GM18499 (cell line): ENCODE measurements at regions not wholly inside any gene's neighbourhood (a gene's known extent, or its start where the extent isn't known, plus 50 kb on each side); places are given as distances from the start of the nearest gene placed in this dataset.
"Not testable (repeated sequence)": the region's sequence is repeated elsewhere in the genome, so short reads cannot be mapped to it uniquely, and the experiment has no call there.

ENCODE experiments used
- ATAC-seq: cut with Tn5 transposase; IDR thresholded peaks from one replicate; pipeline ENCODE4 v1.9.1; 2021; ENCODE audit warnings: moderate number of reproducible peaks; ENCODE audit not compliant: insufficient read depth, unreplicated experiment

DNA sequence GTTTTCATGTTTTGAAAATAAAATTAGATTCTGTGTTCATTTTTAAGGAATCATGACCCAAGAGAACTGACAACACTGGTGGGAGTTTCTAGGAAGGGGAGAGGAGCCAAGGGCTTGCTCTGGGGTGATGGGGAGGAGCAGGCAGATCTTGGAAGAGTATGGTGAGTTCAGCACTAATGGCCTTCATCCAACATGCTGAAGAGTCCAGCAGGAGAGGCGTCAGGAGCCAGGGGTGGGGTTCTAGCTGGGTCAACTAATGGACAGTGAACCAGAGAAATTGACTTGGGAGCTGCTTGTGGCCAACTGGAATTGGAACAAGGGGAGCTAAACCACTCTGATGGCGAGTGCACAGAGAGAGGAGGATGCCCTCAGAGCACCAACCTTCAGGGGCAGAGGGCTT is 107.1 kb downstream of the MRPL14 start:
- ATAC-seq = no peak

GRCh38 chr6:44017307-44017706 is 109.9 kb downstream of the MRPL14 start:
- ATAC-seq = not testable (repeated sequence)

DNA sequence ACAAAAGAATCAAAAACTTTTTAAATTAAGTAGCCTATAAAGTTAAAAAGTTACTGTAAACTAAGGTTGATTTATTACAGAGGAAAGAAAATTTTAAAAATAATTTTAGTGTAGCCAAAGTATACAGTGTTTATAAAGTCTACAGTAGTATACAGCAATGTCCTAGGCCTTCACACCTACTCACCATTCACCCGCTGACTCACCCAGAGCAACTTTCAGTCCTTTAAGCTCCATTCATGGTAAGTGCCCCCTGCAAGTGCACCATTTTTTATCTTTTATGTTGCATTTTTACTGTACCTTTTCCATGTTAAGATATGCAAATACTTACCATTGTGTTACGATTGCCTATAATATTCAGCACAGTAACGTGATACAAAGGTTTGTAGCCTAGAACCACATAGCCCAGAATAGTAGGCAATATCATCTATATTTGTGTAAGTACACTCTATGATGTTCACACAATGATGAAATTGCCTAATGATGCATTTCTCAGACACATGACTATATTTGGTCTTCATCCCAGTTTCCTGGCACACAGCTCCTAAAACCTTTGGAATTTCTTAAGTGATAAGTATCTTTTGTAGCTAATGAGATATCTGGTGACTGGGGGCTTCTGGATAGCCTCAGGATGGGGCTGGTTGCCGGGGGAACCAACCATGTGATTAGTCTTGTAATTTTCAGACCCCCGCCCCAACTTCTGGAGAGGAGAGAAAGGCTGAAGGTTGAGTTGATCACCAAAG is 111.0 kb downstream of the MRPL14 start:
- no peak for ATAC-seq

DNA sequence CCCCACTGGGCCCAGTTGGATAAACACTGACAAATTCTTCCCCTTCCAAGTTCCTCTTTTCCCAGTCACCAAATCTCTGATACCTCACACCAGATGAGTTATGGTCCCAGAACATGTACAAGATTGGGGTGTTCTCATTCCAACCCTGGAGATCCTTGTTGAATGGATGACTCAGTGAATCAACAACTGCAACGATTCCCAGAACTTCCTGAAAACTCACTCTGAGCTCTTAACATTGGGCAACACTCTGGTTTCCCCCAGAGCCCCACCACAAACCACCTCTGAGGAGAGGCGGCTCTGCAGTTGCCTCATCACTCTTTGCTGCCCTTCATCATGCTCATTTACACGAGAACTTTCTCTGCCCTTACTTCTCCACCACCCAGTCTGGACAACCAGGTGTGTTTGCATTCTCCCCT is 115.2 kb downstream of the MRPL14 start:
- no peak for ATAC-seq

DNA sequence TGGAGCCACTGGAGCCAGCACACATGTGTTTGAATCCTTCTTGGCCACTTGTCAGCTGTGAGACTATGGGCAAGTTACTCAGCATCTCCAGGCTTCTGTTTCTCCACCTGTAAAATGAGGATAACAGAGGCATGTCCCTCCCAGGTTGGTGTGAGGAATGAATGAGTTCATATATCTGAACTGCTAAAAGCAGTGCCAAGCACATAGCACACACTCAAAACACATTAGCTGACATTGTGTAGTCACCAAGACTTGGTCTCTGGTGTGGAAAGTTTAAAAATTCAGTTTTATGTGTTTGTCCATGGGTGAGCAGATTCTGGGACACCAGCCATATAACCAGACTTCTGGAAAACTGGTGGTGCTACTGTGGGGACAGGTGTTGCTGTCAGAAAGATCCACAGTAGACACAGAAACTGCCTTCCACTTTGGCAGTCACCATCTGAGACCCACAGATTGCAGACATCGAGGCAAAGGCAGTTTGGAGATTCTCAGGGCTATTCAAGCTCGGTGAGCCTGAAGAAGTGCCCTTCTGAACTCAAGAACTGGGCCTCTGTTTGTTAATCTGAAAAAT is 115.8 kb downstream of the MRPL14 start:
- ATAC-seq = no peak

- ATAC-seq = no peak
Measured at GRCh38 chr6:44010411-44011349, 116.6 kb downstream of the MRPL14 start.

DNA sequence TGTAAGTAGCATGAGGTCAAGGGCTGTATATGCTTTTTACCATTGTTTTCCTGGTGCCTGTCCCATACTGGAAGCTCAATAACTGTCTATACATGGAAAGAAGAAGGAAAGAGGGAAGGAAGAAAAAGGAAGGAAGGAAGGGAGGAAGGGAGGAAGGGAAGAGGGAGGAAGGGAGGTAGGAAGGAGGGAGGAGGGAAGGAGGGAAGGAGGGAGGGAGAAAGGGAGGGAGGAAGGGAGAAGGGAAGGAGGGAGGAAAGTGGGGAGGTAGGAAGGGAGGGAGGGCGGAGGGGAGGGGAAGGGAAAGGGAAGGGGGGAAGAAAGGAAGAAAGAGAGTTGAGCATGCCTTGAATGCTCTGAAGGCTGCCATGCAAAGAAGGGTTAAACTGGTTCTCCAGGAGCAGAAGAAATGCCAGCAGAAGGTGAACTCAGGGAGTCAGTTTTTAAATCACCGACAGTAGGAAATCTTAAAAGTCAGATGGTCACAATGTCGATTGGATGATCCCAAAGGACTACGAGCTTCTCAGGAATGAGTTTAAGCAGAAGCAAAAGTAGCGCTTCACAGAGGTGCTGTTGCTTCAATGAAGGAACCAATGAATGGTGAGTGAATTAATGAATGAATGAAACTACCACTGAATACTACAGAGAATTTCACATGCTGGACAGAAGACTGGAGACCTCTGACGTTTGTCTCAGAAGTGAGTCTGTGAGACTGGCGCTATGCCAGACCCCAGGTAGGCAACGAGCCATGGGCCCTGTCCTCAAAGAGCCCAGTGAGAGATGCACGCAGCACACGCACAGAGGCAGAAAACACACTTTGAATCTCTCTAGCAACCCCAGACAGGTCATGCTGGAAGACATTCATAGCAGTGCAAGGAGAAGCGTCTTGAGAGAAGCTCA is 117.6 kb downstream of the MRPL14 start:
- ATAC-seq = no peak

GRCh38 chr6:44008821-44009370 is 118.4 kb downstream of the MRPL14 start:
- ATAC-seq = no peak

DNA sequence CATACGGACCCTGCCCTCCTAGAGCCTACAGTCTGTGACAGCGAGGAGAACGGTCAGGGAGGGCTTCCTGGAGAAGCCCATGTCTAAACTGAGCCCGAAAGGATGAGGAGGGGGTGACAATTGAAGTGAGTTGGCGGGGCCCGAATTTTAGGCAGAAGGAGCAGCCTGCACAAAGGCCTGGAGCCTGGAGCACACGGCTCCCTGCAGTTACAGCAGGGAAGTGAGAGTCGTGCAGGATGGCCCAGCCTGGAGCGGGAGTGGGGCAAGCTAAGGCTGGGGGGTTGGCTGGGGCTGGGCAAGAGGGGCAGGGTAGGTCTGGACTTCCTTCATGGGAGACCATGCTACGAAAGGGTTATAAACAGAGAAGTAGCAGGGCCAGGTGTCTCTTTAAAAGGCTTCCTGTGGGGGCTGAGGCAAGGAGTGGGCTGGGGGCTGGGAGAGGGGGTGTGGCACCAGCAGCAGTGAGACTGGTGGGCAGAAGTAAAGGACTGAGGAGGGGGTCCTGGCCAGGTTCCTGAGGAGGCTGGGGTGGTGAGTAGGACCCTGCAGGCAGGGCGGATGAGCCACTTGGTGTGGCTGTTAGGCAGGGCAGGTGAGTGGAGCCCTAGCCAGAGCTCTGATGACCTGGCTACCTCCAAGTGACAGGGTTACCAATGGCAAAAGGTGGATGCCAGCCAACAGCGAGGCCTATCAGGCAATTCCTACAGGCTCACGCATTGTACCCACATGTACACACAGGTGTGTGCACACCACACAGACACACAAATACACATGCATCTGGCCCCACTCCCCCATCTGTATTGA is 119.2 kb downstream of the MRPL14 start:
- no peak for ATAC-seq

DNA sequence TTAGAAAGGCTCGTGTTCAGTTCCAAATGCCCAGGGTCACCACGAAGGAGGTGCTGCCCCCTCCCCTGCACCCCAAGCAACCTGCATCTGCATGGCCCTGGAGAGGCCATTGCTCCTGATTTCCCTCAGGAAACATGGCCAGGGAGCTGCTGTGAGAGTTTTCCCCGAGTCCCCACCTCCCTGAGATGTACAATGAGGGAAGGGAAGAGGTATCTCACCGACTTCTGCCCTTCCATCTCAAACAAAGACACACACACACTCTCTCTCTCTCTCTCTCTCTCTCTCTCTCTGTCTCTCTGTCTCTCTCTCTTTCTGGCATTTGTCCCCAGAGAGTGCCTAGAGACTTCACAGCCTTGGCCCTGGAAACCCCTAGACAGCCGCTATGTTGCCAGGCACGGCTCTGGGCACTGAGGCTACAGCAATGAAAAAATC is 120.4 kb downstream of the MRPL14 start:
- ATAC-seq = no peak

GRCh38 chr6:44006123-44006871 is 121.0 kb downstream of the MRPL14 start:
- ATAC-seq = no peak

GRCh38 chr6:44005507-44005903 is 121.7 kb downstream of the MRPL14 start:
- ATAC-seq = no peak

- ATAC-seq = no peak
Measured at GRCh38 chr6:44004625-44005506, 122.4 kb downstream of the MRPL14 start.

DNA sequence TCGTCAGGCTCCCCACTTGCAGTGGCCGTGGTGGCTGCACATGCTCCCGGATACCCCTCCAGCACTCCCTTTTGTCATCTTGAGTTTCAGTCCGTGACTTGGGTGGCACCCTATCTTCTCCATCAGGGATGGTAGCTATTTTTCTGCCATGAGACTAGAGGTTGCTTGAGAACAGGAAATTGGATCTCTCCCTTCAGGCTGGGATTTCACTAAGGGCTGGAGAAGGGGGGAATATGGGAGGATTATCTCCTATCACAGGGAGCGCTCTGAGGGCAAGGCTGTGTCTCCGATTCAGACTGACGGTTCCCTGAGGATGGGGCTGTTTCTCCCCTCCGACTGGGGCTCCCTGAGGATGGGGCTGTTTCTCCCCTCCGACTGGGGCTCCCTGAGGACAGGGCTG is 123.1 kb downstream of the MRPL14 start:
- no peak for ATAC-seq

- ATAC-seq = no peak
Measured at GRCh38 chr6:44003345-44004061, 123.7 kb downstream of the MRPL14 start.

GRCh38 chr6:44002593-44003344 is 124.5 kb downstream of the MRPL14 start:
- ATAC-seq = no peak
